ENCODE measurements at regions not wholly inside any gene's neighbourhood (a gene's known extent, or its start where the extent isn't known, plus 50 kb on each side); places are given as distances from the start of the nearest gene placed in this dataset.

- TF ChIP-seq CTCF (IDR thresholded peaks at IDR 0.05; ENCODE audit: low read length) (no peak), EZH2 (optimal IDR thresholded peaks at IDR 0.05; ENCODE audit: low read depth, low read length) (no peak)
Observed at GRCh38 chr14:101082036-101082435, 178.5 kb upstream of the RTL1 start.

Measured in MM.1S (cell line).